ENCODE measurements at regions not wholly inside any gene's neighbourhood (a gene's known extent, or its start where the extent isn't known, plus 50 kb on each side); places are given as distances from the start of the nearest gene placed in this dataset.
"Not testable (repeated sequence)": the region's sequence is repeated elsewhere in the genome, so short reads cannot be mapped to it uniquely, and the experiment has no call there.

DNA sequence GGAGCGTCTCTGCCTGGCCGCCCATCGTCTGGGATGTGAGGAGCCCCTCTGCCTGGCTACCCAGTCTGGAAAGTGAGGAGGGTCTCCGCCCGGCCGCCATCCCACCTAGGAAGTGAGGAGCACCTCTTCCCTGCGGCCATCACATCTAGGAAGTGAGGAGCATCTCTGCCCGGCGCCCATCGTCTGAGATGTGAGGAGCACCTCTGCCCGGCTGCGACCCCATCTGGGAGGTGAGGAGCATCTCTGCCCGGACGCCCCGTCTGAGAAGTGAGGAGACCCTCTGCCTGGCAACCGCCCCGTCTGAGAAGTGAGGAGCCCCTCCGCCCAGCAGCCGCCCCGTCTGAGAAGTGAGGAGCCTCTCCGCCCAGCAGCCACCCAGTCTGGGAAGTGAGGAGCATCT, 84.5 kb downstream of the IDS start:
- not testable (repeated sequence) for H3K27ac ChIP-seq

DNA sequence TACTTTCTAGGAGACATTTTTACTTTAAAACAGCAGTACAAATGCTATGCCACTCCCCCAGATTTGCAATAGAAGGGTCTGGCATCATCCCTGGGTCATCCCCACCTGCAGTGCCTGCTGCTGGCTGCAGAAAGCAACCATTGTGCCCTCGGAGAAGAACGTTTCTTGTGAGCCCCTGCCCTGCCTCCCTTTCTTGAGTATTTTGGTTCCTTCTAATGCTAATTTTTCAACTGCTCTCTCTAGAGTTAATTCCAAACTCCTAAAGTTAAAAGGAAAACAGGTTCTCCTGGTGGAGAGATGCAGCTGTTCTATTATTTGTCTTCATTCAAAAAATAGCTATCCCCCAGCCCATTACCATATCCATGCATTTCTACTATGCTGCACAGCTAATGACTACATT, 107.1 kb downstream of the IDS start:
- TF ChIP-seq, protein P1, sequence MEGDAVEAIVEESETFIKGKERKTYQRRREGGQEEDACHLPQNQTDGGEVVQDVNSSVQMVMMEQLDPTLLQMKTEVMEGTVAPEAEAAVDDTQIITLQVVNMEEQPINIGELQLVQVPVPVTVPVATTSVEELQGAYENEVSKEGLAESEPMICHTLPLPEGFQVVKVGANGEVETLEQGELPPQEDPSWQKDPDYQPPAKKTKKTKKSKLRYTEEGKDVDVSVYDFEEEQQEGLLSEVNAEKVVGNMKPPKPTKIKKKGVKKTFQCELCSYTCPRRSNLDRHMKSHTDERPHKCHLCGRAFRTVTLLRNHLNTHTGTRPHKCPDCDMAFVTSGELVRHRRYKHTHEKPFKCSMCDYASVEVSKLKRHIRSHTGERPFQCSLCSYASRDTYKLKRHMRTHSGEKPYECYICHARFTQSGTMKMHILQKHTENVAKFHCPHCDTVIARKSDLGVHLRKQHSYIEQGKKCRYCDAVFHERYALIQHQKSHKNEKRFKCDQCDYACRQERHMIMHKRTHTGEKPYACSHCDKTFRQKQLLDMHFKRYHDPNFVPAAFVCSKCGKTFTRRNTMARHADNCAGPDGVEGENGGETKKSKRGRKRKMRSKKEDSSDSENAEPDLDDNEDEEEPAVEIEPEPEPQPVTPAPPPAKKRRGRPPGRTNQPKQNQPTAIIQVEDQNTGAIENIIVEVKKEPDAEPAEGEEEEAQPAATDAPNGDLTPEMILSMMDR (conservative IDR thresholded peaks at IDR 0.05): no peak
- H3K27ac ChIP-seq: no peak overlapping the region

DNA sequence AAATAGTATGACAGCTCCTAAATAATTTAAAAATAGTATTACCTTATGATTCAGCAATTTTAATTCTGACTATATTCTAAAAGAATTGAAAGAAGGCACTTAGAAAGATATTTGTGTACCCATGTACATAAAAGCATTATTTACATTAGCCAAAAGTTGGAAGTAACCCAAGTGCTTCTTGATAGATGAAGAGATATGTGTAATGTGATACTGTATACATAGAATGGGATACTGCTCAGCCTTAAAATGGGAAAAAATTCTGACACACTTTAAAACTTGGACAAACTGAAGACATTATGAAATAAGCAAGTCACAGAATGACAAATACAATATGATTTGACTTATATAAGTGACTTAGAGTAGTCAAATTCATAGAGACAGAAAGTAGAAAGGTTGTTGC, 112.2 kb downstream of the IDS start:
- no peak overlapping the region for H3K27ac ChIP-seq
- TF ChIP-seq, protein P1 (conservative IDR thresholded peaks at IDR 0.05): no peak

DNA sequence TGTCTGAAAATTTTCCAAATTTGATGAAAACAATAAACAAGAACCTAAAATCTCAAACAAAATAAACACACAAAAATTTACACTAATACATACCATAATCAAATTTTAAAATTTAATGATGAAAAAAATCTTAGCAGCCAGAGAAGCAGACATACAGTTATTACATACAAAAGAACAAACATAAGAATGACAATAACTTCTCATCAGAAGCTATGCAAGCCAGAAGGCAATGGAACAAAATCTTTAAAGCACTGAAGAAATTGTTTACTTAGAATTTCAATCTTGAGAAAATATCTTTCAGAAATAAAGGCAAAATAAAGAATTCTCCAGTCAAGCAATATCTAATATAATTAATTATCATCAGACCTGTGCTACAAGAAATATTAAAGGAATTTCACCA, 121.3 kb downstream of the IDS start:
- H3K27ac ChIP-seq: no peak overlapping the region
- TF ChIP-seq, protein P1 (conservative IDR thresholded peaks at IDR 0.05): no peak

DNA sequence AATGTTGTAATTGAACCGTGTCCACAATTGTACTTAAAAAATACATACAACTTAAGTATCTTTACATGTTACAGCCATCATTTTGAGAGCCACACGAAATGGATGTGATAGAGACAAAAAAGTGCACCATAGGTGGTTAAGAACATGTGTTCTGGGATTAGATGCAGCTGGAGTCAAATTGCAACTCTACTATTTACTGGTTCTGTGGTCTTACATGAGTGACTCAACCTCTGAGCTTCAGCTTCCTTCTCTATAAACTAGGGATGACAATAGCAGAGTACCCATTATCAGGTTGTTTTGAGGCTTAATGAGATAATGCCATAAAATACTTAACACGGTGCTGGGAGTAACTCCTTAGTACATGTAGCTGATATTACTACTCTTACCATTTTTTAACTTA, 130.4 kb downstream of the IDS start:
- TF ChIP-seq, protein P1 (conservative IDR thresholded peaks at IDR 0.05): no peak
- H3K27ac ChIP-seq: no peak overlapping the region

DNA sequence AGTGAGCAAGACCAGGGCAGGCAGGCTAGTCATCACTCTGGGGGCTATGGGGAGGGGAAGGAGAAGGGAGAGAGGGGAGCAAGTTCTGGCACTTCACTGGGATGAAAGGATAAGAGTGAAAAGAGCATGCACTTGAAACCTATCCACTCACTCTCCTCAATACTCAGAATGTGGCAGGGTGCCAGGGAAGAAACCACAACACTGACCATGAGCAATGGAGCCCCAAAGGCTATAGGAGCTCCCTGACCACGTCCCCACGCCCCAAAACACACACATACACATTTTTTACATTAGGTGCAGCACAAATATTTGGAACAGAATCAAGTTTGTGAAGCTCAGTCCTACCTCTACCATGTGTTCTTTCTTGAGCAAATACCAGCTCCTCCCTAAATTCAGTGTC, 132.2 kb downstream of the IDS start:
- TF ChIP-seq, protein P1 (conservative IDR thresholded peaks at IDR 0.05): no peak
- H3K27ac ChIP-seq: no peak overlapping the region

DNA sequence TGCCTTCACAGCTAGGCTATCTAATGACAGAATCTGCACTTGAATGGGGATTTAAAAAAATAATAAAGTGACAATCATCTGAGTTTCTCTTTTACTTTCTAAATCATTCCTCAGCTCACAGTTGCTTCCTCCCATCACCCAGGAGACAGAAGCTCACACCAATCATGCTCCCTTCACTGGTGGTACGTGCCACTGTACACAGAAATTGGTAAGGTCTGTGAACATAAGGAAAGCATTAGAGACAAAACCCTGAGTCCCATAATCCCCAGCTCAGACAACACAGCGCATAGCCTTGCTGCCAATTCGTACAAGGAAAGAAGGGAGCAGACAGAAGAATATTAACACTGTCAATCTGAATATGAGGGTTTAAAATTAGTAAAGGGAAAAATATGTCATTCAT, 133.1 kb downstream of the IDS start:
- TF ChIP-seq, protein P1 (conservative IDR thresholded peaks at IDR 0.05): no peak
- no peak overlapping the region for H3K27ac ChIP-seq

DNA sequence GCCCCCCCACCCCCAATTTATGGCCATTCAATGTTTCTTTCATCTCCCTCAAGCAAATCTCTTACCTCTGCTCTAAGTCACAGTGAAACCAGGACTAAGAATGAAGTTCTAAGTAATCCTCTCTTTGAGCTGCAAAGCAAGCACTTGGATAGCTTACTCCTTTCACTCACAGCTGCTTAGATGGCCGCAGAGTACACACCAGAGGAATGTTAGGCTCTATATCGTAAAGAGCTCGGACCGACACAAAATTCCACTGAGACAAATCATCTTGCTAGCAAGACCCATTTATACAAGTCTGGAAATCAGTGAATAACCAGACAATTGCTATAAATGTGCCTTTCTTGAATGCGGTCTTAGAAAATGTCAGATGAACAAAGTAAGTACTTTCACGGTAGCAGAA, 135.0 kb downstream of the IDS start:
- TF ChIP-seq, protein P1 (conservative IDR thresholded peaks at IDR 0.05): no peak
- H3K27ac ChIP-seq: no peak overlapping the region
